Peyer's patch (tissue), 4 donors: ENCODE measurements at regions not wholly inside any gene's neighbourhood (a gene's known extent, or its start where the extent isn't known, plus 50 kb on each side); places are given as distances from the start of the nearest gene placed in this dataset.

Source experiments
- CTCF ChIP-seq, 6 experiments: fragments of 450-650 bp in 4 of 6; fragments of 200-600 bp in 2 of 6; sonication (generic) in 1 of 6; IDR thresholded peaks; one replicate each; pipeline ENCODE4 v1.5.1; 2017 to 2019; ENCODE audit warnings: antibody characterized with exemption in 6 of 6, mild to moderate bottlenecking in 3 of 6, moderate library complexity in 1 of 6
- POLR2A ChIP-seq, 2 donors: fragments of 450-650 bp; IDR thresholded peaks; one replicate each; pipeline ENCODE4 v1.5.1; 2017; ENCODE audit warnings: antibody characterized with exemption in 2 of 2, mild to moderate bottlenecking in 2 of 2, moderate library complexity in 2 of 2

GRCh38 chr3:181860235-181860634 is 148.5 kb downstream of the SOX2 start:
- TF ChIP-seq CTCF (IDR thresholded peaks at IDR 0.05), result no peak
- TF ChIP-seq POLR2A (IDR thresholded peaks at IDR 0.05), result no peak
